RPMI7951 (cell line): ENCODE measurements at regions not wholly inside any gene's neighbourhood (a gene's known extent, or its start where the extent isn't known, plus 50 kb on each side); places are given as distances from the start of the nearest gene placed in this dataset.

ENCODE experiments used
- DNase-seq: peaks from one replicate; pipeline ENCODE4 v3.0.0-alpha.2; 2012; ENCODE audit warnings: low read depth

- no peak for DNase-seq
Measured at GRCh38 chr16:7185165-7185564, 147.5 kb upstream of the RBFOX1 start.

- DNase-seq, result no peak
Measured at GRCh38 chr16:7183768-7184167, 148.9 kb upstream of the RBFOX1 start.

- no peak for DNase-seq
Measured at GRCh38 chr16:7182510-7183109, 150.0 kb upstream of the RBFOX1 start.

- DNase-seq, result no peak
Measured at GRCh38 chr16:7177875-7178274, 154.8 kb upstream of the RBFOX1 start.

GRCh38 chr16:7171151-7171550 lies 161.5 kb upstream of the RBFOX1 start:
- DNase-seq, result no peak

GRCh38 chr16:7167626-7168025 lies 165.0 kb upstream of the RBFOX1 start:
- no peak for DNase-seq

- no peak for DNase-seq
Measured at GRCh38 chr16:7161891-7162290, 170.8 kb upstream of the RBFOX1 start.

GRCh38 chr16:7160093-7160492 lies 172.6 kb upstream of the RBFOX1 start:
- no peak for DNase-seq

GRCh38 chr16:7158481-7158880 lies 174.2 kb upstream of the RBFOX1 start:
- no peak for DNase-seq

- no peak for DNase-seq
Measured at GRCh38 chr16:7150230-7150629, 182.4 kb upstream of the RBFOX1 start.

GRCh38 chr16:7148606-7149005 lies 184.0 kb upstream of the RBFOX1 start:
- DNase-seq, result no peak

- DNase-seq, result no peak
Measured at GRCh38 chr16:7140899-7141298, 191.7 kb upstream of the RBFOX1 start.

- no peak for DNase-seq
Measured at GRCh38 chr16:7137560-7138330, 194.9 kb upstream of the RBFOX1 start.

- no peak for DNase-seq
Measured at GRCh38 chr16:7132465-7132864, 200.2 kb upstream of the RBFOX1 start.

- DNase-seq, result no peak
Measured at GRCh38 chr16:7124701-7125100, 207.9 kb upstream of the RBFOX1 start.

GRCh38 chr16:7124242-7124641 lies 208.4 kb upstream of the RBFOX1 start:
- no peak for DNase-seq

- DNase-seq, result no peak
Measured at GRCh38 chr16:7116734-7117133, 215.9 kb upstream of the RBFOX1 start.

- DNase-seq, result no peak
Measured at GRCh38 chr16:7115898-7116297, 216.7 kb upstream of the RBFOX1 start.

GRCh38 chr16:7113949-7114348 lies 218.7 kb upstream of the RBFOX1 start:
- no peak for DNase-seq

GRCh38 chr16:7113395-7113794 lies 219.2 kb upstream of the RBFOX1 start:
- DNase-seq, result no peak

- no peak for DNase-seq
Measured at GRCh38 chr16:7111265-7111664, 221.4 kb upstream of the RBFOX1 start.

GRCh38 chr16:7107436-7107835 lies 225.2 kb upstream of the RBFOX1 start:
- no peak for DNase-seq

- DNase-seq, result no peak
Measured at GRCh38 chr16:7103056-7103455, 229.6 kb upstream of the RBFOX1 start.

- DNase-seq, result no peak
Measured at GRCh38 chr16:7101054-7101453, 231.6 kb upstream of the RBFOX1 start.
